ENCODE measurements at regions not wholly inside any gene's neighbourhood (a gene's known extent, or its start where the extent isn't known, plus 50 kb on each side); places are given as distances from the start of the nearest gene placed in this dataset.

- TF ChIP-seq, protein P1, sequence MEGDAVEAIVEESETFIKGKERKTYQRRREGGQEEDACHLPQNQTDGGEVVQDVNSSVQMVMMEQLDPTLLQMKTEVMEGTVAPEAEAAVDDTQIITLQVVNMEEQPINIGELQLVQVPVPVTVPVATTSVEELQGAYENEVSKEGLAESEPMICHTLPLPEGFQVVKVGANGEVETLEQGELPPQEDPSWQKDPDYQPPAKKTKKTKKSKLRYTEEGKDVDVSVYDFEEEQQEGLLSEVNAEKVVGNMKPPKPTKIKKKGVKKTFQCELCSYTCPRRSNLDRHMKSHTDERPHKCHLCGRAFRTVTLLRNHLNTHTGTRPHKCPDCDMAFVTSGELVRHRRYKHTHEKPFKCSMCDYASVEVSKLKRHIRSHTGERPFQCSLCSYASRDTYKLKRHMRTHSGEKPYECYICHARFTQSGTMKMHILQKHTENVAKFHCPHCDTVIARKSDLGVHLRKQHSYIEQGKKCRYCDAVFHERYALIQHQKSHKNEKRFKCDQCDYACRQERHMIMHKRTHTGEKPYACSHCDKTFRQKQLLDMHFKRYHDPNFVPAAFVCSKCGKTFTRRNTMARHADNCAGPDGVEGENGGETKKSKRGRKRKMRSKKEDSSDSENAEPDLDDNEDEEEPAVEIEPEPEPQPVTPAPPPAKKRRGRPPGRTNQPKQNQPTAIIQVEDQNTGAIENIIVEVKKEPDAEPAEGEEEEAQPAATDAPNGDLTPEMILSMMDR (conservative IDR thresholded peaks at IDR 0.05) = no peak
- Histone ChIP-seq H2BK5ac (ENCODE audit: insufficient read length, low read length) (no peak overlapping the region), H3K56ac (ENCODE audit: insufficient read length, low read depth, low read length) (no peak overlapping the region), H3K9ac (ENCODE audit: extremely low read depth, insufficient read length, low read length) (no peak overlapping the region), H3K27ac (ENCODE audit: insufficient read length, low read depth, low read length) (no peak overlapping the region), H2AK5ac (ENCODE audit: insufficient read length, low read length) (no peak overlapping the region), H2BK120ac (ENCODE audit: low read depth, low read length, poor library complexity, severe bottlenecking) (no peak overlapping the region), H3T11ph (ENCODE audit: low read length) (no peak overlapping the region), H3K79me1 (ENCODE audit: insufficient read depth, low read depth, low read length, poor library complexity, severe bottlenecking) (no peaks in the 10 kb centered on the region), H4K5ac (ENCODE audit: insufficient read length, low read depth, low read length) (no peak overlapping the region), H3K4me1 (ENCODE audit: insufficient read depth, low read length) (peaks cover 6% of the 10 kb centered on the region; the same call in 1 of the 2 replicates), H3K23me2 (ENCODE audit: insufficient read length, low read depth, low read length, poor library complexity, severe bottlenecking) (no peaks in the 10 kb centered on the region), H3K4ac (ENCODE audit: low read depth, low read length) (no peak overlapping the region), H2BK20ac (ENCODE audit: low read depth, low read length, poor library complexity, severe bottlenecking) (no peak overlapping the region), H3K79me2 (ENCODE audit: insufficient read depth, low read length) (no peaks in the 10 kb centered on the region), H3K14ac (ENCODE audit: insufficient read depth, low read length) (no peak overlapping the region), H3K9me3 (ENCODE audit: control insufficient read depth, low read depth, low read length) (no peaks in the 10 kb centered on the region), H2AFZ (ENCODE audit: low read length) (no peak overlapping the region), H3K23ac (ENCODE audit: insufficient read length, low read depth, low read length) (no peak overlapping the region), H4K20me1 (ENCODE audit: control insufficient read depth, insufficient read depth, insufficient read length) (no peaks in the 10 kb centered on the region), H4K91ac (ENCODE audit: insufficient read length, low read depth, low read length) (no peak overlapping the region), H2BK12ac (ENCODE audit: insufficient read length, low read depth, low read length) (no peak overlapping the region), H3K27me3 (ENCODE audit: insufficient read depth, low read length) (no peaks in the 10 kb centered on the region), H3K18ac (ENCODE audit: insufficient read length, low read depth, low read length) (no peak overlapping the region), H3K4me2 (ENCODE audit: insufficient read depth, insufficient read length, low read length) (no peak overlapping the region), H2BK15ac (ENCODE audit: low read depth, low read length) (no peak overlapping the region), H4K8ac (replicated peaks; ENCODE audit: insufficient read length, low read depth, low read length) (no peak overlapping the region)
- Mint-ChIP-seq H3K27me3 (ENCODE audit: low read depth) (peaks cover 6% of the 10 kb centered on the region; the same call in 1 of the 2 replicates), H3K27ac (peak overlapping the region in 1 of 3 experiments; percentile 52; a peak in 1 of 7 replicates), H3K4me1 (peaks cover 30 to 38% of the 10 kb centered on the region in 2 experiments), H3K36me3 (ENCODE audit: insufficient read depth in 1 of 3, low read depth in 3 of 3) (peaks cover 0 to 2% (median 0%) of the 10 kb centered on the region in 3 experiments; a peak in 2 of 7 replicates), H3K4me3 (no peak overlapping the region), H3K9me3 (peaks cover under 1 to 1% of the 10 kb centered on the region in 2 experiments; a peak in 3 of 5 replicates)
- no CpG with 5 or more reads among the region's 8 CpGs for WGBS (ENCODE audit: extremely low coverage, insufficient read length, low lambda C conversion rate)
- no peak for DNase-seq
These were observed 136.5 kb upstream of the ZNF236 start for GRCh38 chr18:76685860-76686259.
